ENCODE measurements at regions not wholly inside any gene's neighbourhood (a gene's known extent, or its start where the extent isn't known, plus 50 kb on each side); places are given as distances from the start of the nearest gene placed in this dataset.

GRCh38 chr16:86919578-86920305 lies 341.4 kb downstream of the FOXL1 start:
- no peak for DNase-seq (ENCODE audit: low read depth in 1 of 2, low spot score in 1 of 2)

DNA sequence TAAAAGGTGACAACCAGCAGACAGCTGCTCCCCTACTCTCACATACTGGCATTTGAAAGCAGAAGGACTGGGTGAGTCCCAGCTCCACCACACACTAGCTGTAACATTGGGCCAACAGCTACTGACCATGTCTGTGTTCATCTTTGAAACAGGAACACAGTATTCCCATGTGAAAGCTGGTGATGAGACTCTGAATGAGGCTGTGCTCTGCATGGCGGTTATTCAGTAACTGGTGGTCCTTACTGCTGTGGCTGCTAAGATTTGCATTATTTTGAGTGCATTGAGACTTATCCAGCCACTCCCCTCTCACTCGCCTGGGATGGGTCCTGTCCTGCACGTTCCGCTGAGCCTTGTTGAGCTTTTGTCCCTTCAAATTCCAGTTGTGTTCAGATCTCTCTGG lies 342.9 kb downstream of the FOXL1 start:
- TF ChIP-seq POLR2AphosphoS2 (conservative IDR thresholded peaks at IDR 0.05; ENCODE audit: low read length): no peak
- no peak for TF ChIP-seq ZC3H11A (IDR thresholded peaks at IDR 0.05)
- no peak for TF ChIP-seq ATOH8 (CRISPR knock-in tag; IDR thresholded peaks at IDR 0.05; ENCODE audit: low read depth)
- TF ChIP-seq CTCF (IDR thresholded peaks at IDR 0.05): no peak
- TF ChIP-seq, protein P1, sequence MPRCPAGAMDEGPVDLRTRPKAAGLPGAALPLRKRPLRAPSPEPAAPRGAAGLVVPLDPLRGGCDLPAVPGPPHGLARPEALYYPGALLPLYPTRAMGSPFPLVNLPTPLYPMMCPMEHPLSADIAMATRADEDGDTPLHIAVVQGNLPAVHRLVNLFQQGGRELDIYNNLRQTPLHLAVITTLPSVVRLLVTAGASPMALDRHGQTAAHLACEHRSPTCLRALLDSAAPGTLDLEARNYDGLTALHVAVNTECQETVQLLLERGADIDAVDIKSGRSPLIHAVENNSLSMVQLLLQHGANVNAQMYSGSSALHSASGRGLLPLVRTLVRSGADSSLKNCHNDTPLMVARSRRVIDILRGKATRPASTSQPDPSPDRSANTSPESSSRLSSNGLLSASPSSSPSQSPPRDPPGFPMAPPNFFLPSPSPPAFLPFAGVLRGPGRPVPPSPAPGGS (IDR thresholded peaks at IDR 0.05): no peak
- no peak for TF ChIP-seq EHF (CRISPR knock-in tag; IDR thresholded peaks at IDR 0.05)
- TF ChIP-seq FOSL2 (IDR thresholded peaks at IDR 0.05): no peak
- no peak for TF ChIP-seq FOSL2 (CRISPR knock-in tag; IDR thresholded peaks at IDR 0.05)
- TF ChIP-seq RNF2 (IDR thresholded peaks at IDR 0.05; ENCODE audit: borderline replicate concordance, low read depth): no peak
- TF ChIP-seq, protein P2, sequence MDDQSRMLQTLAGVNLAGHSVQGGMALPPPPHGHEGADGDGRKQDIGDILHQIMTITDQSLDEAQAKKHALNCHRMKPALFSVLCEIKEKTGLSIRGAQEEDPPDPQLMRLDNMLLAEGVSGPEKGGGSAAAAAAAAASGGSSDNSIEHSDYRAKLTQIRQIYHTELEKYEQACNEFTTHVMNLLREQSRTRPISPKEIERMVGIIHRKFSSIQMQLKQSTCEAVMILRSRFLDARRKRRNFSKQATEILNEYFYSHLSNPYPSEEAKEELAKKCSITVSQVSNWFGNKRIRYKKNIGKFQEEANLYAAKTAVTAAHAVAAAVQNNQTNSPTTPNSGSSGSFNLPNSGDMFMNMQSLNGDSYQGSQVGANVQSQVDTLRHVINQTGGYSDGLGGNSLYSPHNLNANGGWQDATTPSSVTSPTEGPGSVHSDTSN (IDR thresholded peaks at IDR 0.05): no peak
- TF ChIP-seq REST (IDR thresholded peaks at IDR 0.05): no peak
- CTCF ChIA-PET: interaction anchor here (1.8 kb wide), 1 partner anchor 357 kb away, joined by 4 read pairs; no protein-coding TSS in a partner anchor
- 80% methylated on average over 4 of the region's 4 CpGs for WGBS (ENCODE audit: missing lambda C conversion rate)
- POLR2A ChIA-PET: no interaction called here
- DNase-seq (ENCODE audit: low read depth in 1 of 2, low spot score in 1 of 2): no peak
- FAIRE-seq: no peak
- no peak for ATAC-seq
- peaks cover 13% of the 10 kb centered on the region for H3K9me3 ChIP-seq
- peaks cover 5% of the 10 kb centered on the region; the same call in 2 of the 3 replicates for H3K4me1 ChIP-seq
- no peak overlapping the region for H3K4me2 ChIP-seq
- no peak overlapping the region for H3K4me3 ChIP-seq
- H3K27ac ChIP-seq: no peak overlapping the region

More at GRCh38 chr16:86919578-86920305, 341.4 kb downstream of the FOXL1 start:
- H3K9me3 ChIP-seq: peaks cover 13% of the 10 kb centered on the region
- FAIRE-seq (no peak), ATAC-seq (no peak)
- no peaks in the 10 kb centered on the region; the same call in 2 of the 3 replicates for H3K4me1 ChIP-seq
- ChIA-PET CTCF (interaction anchor here (1.5 to 1.8 kb wide), 2 partner anchors 28 to 355 kb away, joined by 3 to 4 read pairs; no protein-coding TSS in a partner anchor), POLR2A (no interaction called here)
- H3K4me2 ChIP-seq: no peak overlapping the region
- no peak overlapping the region for H3K4me3 ChIP-seq
- TF ChIP-seq JUN (IDR thresholded peaks at IDR 0.05) (no peak), CEBPB (IDR thresholded peaks at IDR 0.05) (no peak), SMC3 (IDR thresholded peaks at IDR 0.05) (no peak), KDM5A (IDR thresholded peaks at IDR 0.05) (no peak), EHF (CRISPR knock-in tag; IDR thresholded peaks at IDR 0.05) (no peak), ZNF302 (CRISPR knock-in tag; IDR thresholded peaks at IDR 0.05) (no peak), TFCP2L1 (CRISPR knock-in tag; IDR thresholded peaks at IDR 0.05) (no peak), RFX5 (IDR thresholded peaks at IDR 0.05) (no peak), CHD4 (IDR thresholded peaks at IDR 0.05; ENCODE audit: borderline replicate concordance) (no peak), MAFK (IDR thresholded peaks at IDR 0.05; ENCODE audit: partially characterized antibody) (no peak), HOXB13 (CRISPR knock-in tag; IDR thresholded peaks at IDR 0.05; ENCODE audit: low read depth) (no peak)
- WGBS (ENCODE audit: missing lambda C conversion rate): 81% methylated on average over 27 of the region's 28 CpGs
- no peak overlapping the region for H3K27ac ChIP-seq

All from A549 (cell line).